HG02943 (cell line): ENCODE measurements at regions not wholly inside any gene's neighbourhood (a gene's known extent, or its start where the extent isn't known, plus 50 kb on each side); places are given as distances from the start of the nearest gene placed in this dataset.

Source experiments
- ATAC-seq: cut with Tn5 transposase; IDR thresholded peaks from one replicate; pipeline ENCODE4 v1.9.1; 2021; ENCODE audit warnings: mild to moderate bottlenecking, low read depth, moderate library complexity; ENCODE audit not compliant: unreplicated experiment

DNA sequence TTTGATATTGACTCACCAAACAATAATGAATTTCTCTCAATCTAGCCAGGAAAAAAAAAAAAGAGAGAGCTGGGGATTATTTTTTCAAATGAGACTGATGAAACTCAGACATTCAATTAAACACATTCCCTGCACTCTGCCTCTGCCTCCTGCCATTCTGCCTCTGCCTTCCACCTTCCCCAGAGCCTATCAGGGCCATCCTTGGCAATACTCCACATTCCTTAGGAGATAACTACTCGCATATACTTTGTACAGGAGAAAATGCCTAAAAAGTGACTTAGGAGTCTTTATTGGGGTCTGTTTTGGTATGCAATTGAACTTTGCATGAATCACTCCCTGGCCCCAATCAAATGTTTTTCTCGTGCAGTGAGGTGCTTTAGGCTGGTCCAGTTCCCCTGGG lies 246.6 kb upstream of the PLET1 start:
- ATAC-seq: no peak

DNA sequence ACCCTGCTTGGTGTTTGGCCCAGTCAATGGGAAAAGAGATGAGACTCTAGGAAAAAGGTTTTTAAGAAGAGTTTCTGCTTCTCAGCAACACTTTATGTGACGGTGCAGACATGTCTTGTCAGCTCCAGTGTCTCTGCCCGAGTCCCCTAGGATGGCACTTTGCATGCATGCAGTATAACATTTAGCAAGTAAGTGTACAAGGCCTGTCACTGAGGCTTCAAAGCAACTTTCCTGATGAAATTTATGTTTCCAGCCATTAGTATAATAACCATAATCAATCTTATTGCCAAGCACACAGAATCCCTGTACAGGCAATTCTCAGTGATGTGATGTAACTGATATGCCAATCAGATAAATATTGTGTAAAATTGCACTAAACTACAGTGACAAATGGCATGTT lies 248.1 kb upstream of the PLET1 start:
- ATAC-seq: no peak

DNA sequence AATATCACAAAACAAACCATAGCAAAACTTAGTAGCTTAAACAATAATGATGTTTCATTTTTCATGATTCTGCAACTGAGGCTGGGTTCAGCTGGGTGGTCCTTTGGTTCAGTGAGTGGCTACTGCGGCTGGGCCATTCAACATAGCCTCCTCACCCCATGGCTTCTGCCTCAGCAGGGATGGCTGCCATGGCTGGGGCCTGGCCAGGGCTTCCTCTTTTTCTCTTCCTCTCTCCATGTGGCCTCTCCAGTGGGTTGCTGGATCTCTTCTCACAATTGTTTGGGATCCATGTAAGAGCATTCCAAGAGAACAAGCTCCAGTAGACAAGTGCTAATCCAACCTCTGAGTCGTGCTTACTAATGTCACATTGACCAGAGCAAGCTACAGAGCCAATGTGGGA lies 248.6 kb upstream of the PLET1 start:
- ATAC-seq: no peak

DNA sequence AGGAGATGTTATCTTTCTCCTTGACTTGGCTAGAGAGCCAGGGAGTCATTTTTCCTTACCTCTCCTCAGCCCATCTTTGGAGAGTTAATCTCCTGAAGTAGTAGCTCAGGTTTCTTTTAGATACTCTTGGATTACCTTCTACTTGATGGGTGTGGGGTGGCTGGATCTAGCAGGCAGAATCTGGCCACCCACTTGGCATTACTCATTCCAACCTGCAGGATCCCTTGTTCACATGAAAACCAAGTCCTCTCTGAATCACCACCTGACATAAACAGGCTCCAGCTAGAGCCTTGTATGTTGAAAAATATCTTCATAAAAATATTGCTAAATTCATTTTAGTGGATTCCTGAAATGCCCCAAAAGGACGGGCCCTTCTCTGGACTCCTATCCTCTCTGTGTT lies 250.6 kb upstream of the PLET1 start:
- ATAC-seq: no peak

- ATAC-seq: no peak
Measured at GRCh38 chr11:112511911-112512310, 251.3 kb upstream of the PLET1 start.

GRCh38 chr11:112513417-112513816 lies 252.8 kb upstream of the PLET1 start:
- no peak for ATAC-seq

DNA sequence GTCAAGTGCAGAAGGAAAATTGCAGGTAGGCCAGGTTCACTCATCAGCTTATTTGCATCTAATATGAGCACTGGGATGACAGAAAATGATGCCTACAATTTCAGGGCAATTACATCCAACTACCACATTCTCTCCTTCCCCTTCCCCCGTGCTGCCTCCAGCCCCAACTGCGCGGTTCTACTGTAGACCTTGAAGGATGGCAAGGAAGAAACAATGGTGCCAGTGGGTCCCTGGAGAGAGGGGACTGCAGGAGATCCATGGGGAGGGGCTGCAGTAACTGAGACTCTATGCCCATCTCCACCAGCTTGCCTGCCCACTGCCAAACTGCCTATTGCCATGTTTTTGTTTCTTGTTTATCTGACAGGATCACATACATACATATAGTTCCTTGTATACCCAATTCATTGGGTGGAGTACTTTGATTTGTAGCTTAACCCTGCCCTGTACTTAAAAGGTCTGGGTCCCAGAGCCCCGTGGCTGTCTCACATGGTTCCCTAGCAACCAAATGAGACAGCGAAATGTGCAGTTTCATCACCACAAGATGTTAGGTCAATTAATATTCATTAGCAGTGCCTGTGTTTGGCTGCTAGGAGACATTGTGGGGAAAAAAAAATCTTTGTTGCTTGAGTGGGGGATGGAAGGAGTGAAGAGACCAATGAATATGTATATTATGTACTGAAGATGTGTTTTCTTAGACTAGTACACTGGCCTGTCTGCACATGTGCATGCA lies 253.5 kb upstream of the PLET1 start:
- no peak for ATAC-seq

DNA sequence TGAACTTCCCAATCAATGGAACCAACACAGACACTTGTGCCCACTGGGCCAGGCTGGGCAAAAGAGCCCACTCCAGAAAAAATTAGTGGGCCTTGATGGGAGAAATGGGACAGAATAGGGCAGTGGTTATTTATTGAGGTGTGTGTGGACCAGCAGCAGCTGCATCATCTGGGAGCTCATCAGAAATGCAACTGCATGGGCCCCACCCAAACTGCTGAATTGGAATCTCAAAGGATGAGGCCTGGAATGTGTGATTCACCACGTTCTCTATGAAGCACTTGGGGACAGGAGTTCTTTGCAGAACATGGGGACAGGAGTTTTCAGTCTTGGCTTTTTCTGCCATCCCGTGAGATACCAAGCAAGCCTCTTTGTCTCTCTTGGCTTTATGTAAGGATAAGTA lies 255.6 kb upstream of the PLET1 start:
- ATAC-seq: no peak

GRCh38 chr11:112516755-112517154 lies 256.1 kb upstream of the PLET1 start:
- no peak for ATAC-seq

DNA sequence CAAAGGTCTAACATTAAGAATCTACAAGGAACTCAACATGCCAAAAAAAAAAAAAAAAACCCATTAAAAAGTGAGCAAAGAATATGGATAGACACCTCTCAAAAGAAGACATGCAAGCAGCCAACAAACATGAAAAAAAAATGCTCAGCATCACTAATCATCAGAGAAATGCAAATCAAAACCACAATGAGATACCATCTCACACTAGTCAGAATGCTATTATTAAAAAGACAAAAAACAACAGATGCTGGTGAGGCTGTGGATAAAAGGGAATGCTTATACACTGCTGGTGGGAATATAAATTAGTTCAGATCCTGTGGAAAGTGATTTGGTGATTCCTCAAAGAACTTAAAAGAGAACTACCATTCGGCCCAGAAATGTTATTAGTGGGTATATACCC lies 257.7 kb upstream of the PLET1 start:
- ATAC-seq: no peak

GRCh38 chr11:112519751-112520150 lies 259.1 kb upstream of the PLET1 start:
- no peak for ATAC-seq

DNA sequence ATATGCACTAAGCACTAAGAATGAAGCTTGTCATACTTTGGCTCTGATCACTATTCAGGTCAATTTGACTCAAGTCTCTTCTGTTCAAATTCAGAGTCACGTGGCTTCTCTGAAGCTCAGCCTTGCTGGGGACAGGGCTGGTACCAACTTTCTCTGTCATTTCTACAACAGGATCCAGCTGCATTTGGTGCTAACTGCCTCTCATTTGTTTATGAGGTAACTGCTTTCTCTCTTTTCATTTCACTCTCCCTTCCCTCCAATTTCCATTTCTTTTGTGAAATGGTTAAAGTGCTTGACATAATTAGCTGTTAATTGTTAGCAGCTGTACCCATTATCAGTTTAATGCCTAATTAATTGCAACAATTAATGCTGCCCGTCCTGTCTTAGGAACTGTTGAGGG lies 259.7 kb upstream of the PLET1 start:
- ATAC-seq: no peak

GRCh38 chr11:112522536-112522935 lies 261.9 kb upstream of the PLET1 start:
- ATAC-seq: no peak

- ATAC-seq: no peak
Measured at GRCh38 chr11:112523031-112523430, 262.4 kb upstream of the PLET1 start.

- ATAC-seq: no peak
Measured at GRCh38 chr11:112523477-112523876, 262.8 kb upstream of the PLET1 start.

GRCh38 chr11:112523951-112524350 lies 263.3 kb upstream of the PLET1 start:
- ATAC-seq: no peak

GRCh38 chr11:112524798-112525197 lies 264.1 kb upstream of the PLET1 start:
- ATAC-seq: no peak

GRCh38 chr11:112525270-112525669 lies 264.6 kb upstream of the PLET1 start:
- no peak for ATAC-seq

- no peak for ATAC-seq
Measured at GRCh38 chr11:112525844-112526590, 265.4 kb upstream of the PLET1 start.

DNA sequence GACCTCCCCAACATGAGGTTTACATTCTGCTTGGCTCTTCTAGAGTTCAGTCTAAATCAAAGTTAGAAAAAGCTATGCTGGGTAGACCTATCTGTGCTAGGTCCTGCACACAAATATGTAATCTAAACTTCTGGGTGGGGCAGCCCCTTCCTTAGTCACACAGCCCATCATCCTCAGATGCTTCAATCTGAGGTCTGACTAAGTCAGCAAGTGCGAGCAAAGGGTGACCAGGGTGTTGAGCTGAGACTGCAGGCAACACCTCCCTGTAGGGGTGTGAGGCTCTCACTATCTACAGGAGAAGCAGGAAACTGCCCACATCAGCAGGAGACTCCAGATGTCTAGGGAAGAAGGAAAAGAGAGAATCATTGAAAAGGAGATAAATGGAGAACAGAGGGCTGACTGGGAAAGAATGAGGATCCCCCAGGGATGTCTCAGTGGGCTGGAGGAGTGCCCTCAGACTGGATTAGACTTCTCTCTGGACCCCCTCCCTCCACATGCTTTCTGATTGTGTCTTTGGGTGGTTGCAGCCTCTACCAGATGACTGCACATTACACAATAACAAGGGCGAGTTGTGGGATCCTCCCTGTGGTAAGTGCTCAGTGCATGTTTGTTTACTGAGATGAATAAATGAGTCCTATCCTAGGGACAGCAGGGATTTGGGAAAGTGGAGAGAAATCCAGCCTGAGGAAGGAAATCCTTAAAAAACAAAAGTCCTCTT lies 266.2 kb upstream of the PLET1 start:
- no peak for ATAC-seq

GRCh38 chr11:112529071-112529470 lies 268.4 kb upstream of the PLET1 start:
- ATAC-seq: no peak

GRCh38 chr11:112532506-112532905 lies 271.8 kb upstream of the PLET1 start:
- ATAC-seq: no peak
